Liver (tissue), 8 donors: ENCODE measurements at regions not wholly inside any gene's neighbourhood (a gene's known extent, or its start where the extent isn't known, plus 50 kb on each side); places are given as distances from the start of the nearest gene placed in this dataset.

Experiments
- DNase-seq: peaks from one replicate; pipeline ENCODE4 v3.0.0-alpha.2; 2017; ENCODE audit warnings: low spot score
- H3K27ac ChIP-seq, 2 donors: one replicate each; pipeline ENCODE4 v1.7.0; 2013; ENCODE audit warnings: inconsistent platforms in 2 of 2, low read length in 2 of 2, control low read depth in 1 of 2, low read depth in 1 of 2, mild to moderate bottlenecking in 1 of 2
- H3K27me3 ChIP-seq, 4 donors: one replicate each; pipeline versions ENCODE4 v1.6.1 to v1.7.0; 2013; ENCODE audit warnings: low read length in 3 of 4, inconsistent platforms in 1 of 4, mild to moderate bottlenecking in 1 of 4, moderate library complexity in 1 of 4; ENCODE audit not compliant: control insufficient read depth in 4 of 4, insufficient read depth in 4 of 4
- H3K36me3 ChIP-seq, 4 donors: one replicate each; pipeline versions ENCODE4 v1.6.1 to v1.7.0; 2013; ENCODE audit warnings: low read length in 3 of 4, mild to moderate bottlenecking in 3 of 4, low read depth in 1 of 4, moderate library complexity in 1 of 4; ENCODE audit not compliant: control insufficient read depth in 4 of 4, insufficient read depth in 3 of 4
- H3K4me1 ChIP-seq, 4 donors: one replicate each; pipeline versions ENCODE4 v1.6.1 to v1.7.0; 2013; ENCODE audit warnings: low read length in 3 of 4, mild to moderate bottlenecking in 3 of 4, moderate library complexity in 1 of 4; ENCODE audit not compliant: control insufficient read depth in 4 of 4, insufficient read depth in 4 of 4
- H3K4me3 ChIP-seq, 3 donors: one replicate each; pipeline versions ENCODE4 v1.6.1 to v1.7.0; 2013; ENCODE audit warnings: low read length in 3 of 3, control low read depth in 1 of 3, low read depth in 1 of 3, mild to moderate bottlenecking in 1 of 3
- H3K9ac ChIP-seq, 2 donors: one replicate each; pipeline ENCODE4 v1.7.0; 2013; ENCODE audit warnings: low read length in 2 of 2, mild to moderate bottlenecking in 2 of 2, moderate library complexity in 2 of 2, control low read depth in 1 of 2, low read depth in 1 of 2
- H3K9me3 ChIP-seq, 4 donors: one replicate each; pipeline versions ENCODE4 v1.6.1 to v1.7.0; 2013; ENCODE audit warnings: low read length in 3 of 4; ENCODE audit not compliant: control insufficient read depth in 4 of 4
- ATF3 ChIP-seq: IDR thresholded peaks from 2 replicates; pipeline ENCODE4 v1.6.1; 2016; ENCODE audit warnings: antibody characterized with exemption
- CTCF ChIP-seq: fragments of 150-350 bp; IDR thresholded peaks from 2 replicates; pipeline ENCODE4 v1.5.1; 2017; ENCODE audit warnings: improper control_type of control experiment, low read depth, low read length; ENCODE audit not compliant: missing input control
- FOXA2 ChIP-seq: IDR thresholded peaks from 2 replicates; pipeline ENCODE4 v1.6.1; 2016; ENCODE audit warnings: antibody characterized with exemption
- GABPA ChIP-seq, 2 donors: IDR thresholded peaks in 1 of 2; conservative IDR thresholded peaks in 1 of 2; 2 replicates each; pipeline ENCODE4 v1.6.1; 2016; ENCODE audit warnings: antibody characterized with exemption in 2 of 2, mild to moderate bottlenecking in 1 of 2, moderate library complexity in 1 of 2
- HNF4A ChIP-seq, 2 donors: conservative IDR thresholded peaks; 2 replicates each; pipeline ENCODE4 v1.6.1; 2016; ENCODE audit warnings: antibody characterized with exemption in 2 of 2, mild to moderate bottlenecking in 2 of 2
- HNF4G ChIP-seq: IDR thresholded peaks from 2 replicates; pipeline ENCODE4 v1.6.1; 2016; ENCODE audit warnings: antibody characterized with exemption
- JUND ChIP-seq, 2 donors: IDR thresholded peaks; 2 replicates each; pipeline ENCODE4 v1.6.1; 2016; ENCODE audit warnings: antibody characterized with exemption in 2 of 2
- RAD21 ChIP-seq, 2 donors: IDR thresholded peaks; 2 replicates each; pipeline ENCODE4 v1.6.1; 2016; ENCODE audit warnings: antibody characterized with exemption in 2 of 2, mild to moderate bottlenecking in 2 of 2
- SP1 ChIP-seq: IDR thresholded peaks from 2 replicates; pipeline ENCODE4 v1.6.1; 2018; ENCODE audit warnings: antibody characterized with exemption, mild to moderate bottlenecking
- TAF1 ChIP-seq: conservative IDR thresholded peaks from 2 replicates; pipeline ENCODE4 v1.6.1; 2016; ENCODE audit warnings: antibody characterized with exemption, mild to moderate bottlenecking
- ZBTB33 ChIP-seq: IDR thresholded peaks from 2 replicates; pipeline ENCODE4 v1.6.1; 2016; ENCODE audit warnings: antibody characterized with exemption
- WGBS: extraction: QIAGEN DNeasy Blood & Tissue Kit; methylation state at CpG from one replicate; pipeline ENCODE4 v1.1.7; 2013; 5-methylcytosine and 5-hydroxymethylcytosine counted together
- TF ChIP-seq, protein P1 (sequence below): IDR thresholded peaks from 2 replicates; pipeline ENCODE4 v1.6.1; 2016; ENCODE audit warnings: antibody characterized with exemption, mild to moderate bottlenecking
- TF ChIP-seq, protein P2 (sequence below): IDR thresholded peaks from 2 replicates; pipeline ENCODE4 v1.6.1; 2016; ENCODE audit warnings: antibody characterized with exemption
- donor health status: healthy.
- donor health status: healthy.
- donor health status: healthy.
- donor health status: healthy.
- donor health status: healthy.

DNA sequence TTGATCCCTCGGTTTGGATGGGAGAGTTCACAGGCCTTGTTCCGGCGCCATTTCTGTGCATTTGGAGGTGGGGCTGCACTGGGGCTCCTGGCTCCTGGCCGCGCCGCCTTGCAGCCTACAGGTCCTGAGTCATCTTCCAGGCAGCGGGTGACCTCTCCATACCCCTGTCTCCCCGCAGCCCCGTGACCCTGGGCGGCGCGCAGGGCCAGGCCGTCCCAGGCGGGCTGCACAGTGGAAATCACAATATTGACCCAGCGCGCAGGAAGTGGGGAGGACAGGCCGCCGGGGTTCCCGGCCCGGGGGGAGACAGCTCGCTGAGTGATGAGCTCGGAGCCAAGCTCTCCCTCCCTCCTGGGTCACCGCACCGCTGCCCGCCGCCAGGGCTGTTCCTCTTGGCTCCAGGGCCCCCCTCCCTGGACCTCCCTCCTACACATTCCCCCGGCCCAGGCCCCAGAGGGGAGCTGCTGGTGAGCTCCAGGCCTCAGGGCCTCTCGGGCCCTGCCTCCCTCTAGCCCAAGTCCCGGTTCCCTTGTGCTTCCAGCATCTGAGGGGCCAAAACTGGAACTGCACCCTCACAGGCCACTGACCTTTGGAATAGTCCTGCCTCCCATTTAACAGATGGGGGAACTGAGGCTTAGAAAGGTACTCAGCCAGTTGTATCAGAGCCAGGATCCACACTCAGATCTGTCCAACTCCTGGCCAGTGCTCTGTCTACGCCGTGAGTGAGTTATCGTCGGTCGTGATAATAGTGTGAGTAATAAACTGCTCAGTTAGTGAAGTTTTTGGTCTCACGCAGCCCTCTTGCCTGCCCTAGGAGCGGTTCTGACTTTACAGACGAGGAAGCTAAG, 142.9 kb upstream of the WNT4 start:
- 81% methylated on average over 37 of the region's 37 CpGs for WGBS
- Histone ChIP-seq H3K27ac (no peak overlapping the region), H3K27me3 (no peaks in the 10 kb centered on the region)

More for the DNA sequence above, 142.9 kb upstream of the WNT4 start:
- Histone ChIP-seq H3K4me1 (no peaks in the 10 kb centered on the region), H3K36me3 (no peaks in the 10 kb centered on the region), H3K9me3 (no peaks in the 10 kb centered on the region), H3K9ac (no peak overlapping the region), H3K4me3 (no peak overlapping the region)
- DNase-seq = peak; percentile 23
- TF ChIP-seq SP1 (no peak), HNF4A (conservative IDR thresholded peaks at IDR 0.05) (no peak), FOXA2 (no peak), ATF3 (no peak), GABPA (IDR thresholded peaks at IDR 0.05 in 1 of 2, conservative IDR thresholded peaks at IDR 0.05 in 1 of 2) (no peak), RAD21 (IDR thresholded peaks at IDR 0.05) (no peak), HNF4G (no peak), ZBTB33 (no peak), CTCF (no peak), TAF1 (no peak), JUND (IDR thresholded peaks at IDR 0.05) (no peak)
- TF ChIP-seq, protein P1, sequence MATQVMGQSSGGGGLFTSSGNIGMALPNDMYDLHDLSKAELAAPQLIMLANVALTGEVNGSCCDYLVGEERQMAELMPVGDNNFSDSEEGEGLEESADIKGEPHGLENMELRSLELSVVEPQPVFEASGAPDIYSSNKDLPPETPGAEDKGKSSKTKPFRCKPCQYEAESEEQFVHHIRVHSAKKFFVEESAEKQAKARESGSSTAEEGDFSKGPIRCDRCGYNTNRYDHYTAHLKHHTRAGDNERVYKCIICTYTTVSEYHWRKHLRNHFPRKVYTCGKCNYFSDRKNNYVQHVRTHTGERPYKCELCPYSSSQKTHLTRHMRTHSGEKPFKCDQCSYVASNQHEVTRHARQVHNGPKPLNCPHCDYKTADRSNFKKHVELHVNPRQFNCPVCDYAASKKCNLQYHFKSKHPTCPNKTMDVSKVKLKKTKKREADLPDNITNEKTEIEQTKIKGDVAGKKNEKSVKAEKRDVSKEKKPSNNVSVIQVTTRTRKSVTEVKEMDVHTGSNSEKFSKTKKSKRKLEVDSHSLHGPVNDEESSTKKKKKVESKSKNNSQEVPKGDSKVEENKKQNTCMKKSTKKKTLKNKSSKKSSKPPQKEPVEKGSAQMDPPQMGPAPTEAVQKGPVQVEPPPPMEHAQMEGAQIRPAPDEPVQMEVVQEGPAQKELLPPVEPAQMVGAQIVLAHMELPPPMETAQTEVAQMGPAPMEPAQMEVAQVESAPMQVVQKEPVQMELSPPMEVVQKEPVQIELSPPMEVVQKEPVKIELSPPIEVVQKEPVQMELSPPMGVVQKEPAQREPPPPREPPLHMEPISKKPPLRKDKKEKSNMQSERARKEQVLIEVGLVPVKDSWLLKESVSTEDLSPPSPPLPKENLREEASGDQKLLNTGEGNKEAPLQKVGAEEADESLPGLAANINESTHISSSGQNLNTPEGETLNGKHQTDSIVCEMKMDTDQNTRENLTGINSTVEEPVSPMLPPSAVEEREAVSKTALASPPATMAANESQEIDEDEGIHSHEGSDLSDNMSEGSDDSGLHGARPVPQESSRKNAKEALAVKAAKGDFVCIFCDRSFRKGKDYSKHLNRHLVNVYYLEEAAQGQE = no peak
- TF ChIP-seq, protein P2, sequence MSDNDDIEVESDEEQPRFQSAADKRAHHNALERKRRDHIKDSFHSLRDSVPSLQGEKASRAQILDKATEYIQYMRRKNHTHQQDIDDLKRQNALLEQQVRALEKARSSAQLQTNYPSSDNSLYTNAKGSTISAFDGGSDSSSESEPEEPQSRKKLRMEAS = no peak
